HG03095 (cell line): ENCODE measurements at regions not wholly inside any gene's neighbourhood (a gene's known extent, or its start where the extent isn't known, plus 50 kb on each side); places are given as distances from the start of the nearest gene placed in this dataset.

ENCODE experiments used
- ATAC-seq: cut with Tn5 transposase; IDR thresholded peaks from one replicate; pipeline ENCODE4 v1.9.1; 2021; ENCODE audit warnings: moderate library complexity; ENCODE audit not compliant: unreplicated experiment

- ATAC-seq, result no peak
Measured at GRCh38 chr3:127405791-127406190, 117.9 kb upstream of the PRR20G start.

GRCh38 chr3:127405010-127405598, 117.3 kb upstream of the PRR20G start:
- no peak for ATAC-seq

- ATAC-seq, result no peak
Measured at GRCh38 chr3:127404221-127405009, 116.6 kb upstream of the PRR20G start.

- ATAC-seq, result no peak
Measured at GRCh38 chr3:127403795-127404194, 115.9 kb upstream of the PRR20G start.

GRCh38 chr3:127399154-127399553, 111.3 kb upstream of the PRR20G start:
- no peak for ATAC-seq

GRCh38 chr3:127396473-127396872, 108.6 kb upstream of the PRR20G start:
- ATAC-seq, result no peak

GRCh38 chr3:127395663-127396355, 108.0 kb upstream of the PRR20G start:
- ATAC-seq, result no peak

- ATAC-seq, result no peak
Measured at GRCh38 chr3:127394984-127395662, 107.3 kb upstream of the PRR20G start.

GRCh38 chr3:127394031-127394430, 106.2 kb upstream of the PRR20G start:
- ATAC-seq, result no peak

GRCh38 chr3:127393131-127393820, 105.4 kb upstream of the PRR20G start:
- no peak for ATAC-seq

- no peak for ATAC-seq
Measured at GRCh38 chr3:127392156-127392490, 104.3 kb upstream of the PRR20G start.

GRCh38 chr3:127391436-127392155, 103.8 kb upstream of the PRR20G start:
- ATAC-seq, result no peak

- no peak for ATAC-seq
Measured at GRCh38 chr3:127390365-127391025, 102.6 kb upstream of the PRR20G start.

GRCh38 chr3:127389913-127390312, 102.1 kb upstream of the PRR20G start:
- no peak for ATAC-seq

GRCh38 chr3:127389420-127389819, 101.6 kb upstream of the PRR20G start:
- no peak for ATAC-seq

GRCh38 chr3:127388427-127388826, 100.6 kb upstream of the PRR20G start:
- no peak for ATAC-seq

- ATAC-seq, result no peak
Measured at GRCh38 chr3:127387556-127388153, 99.8 kb upstream of the PRR20G start.

- no peak for ATAC-seq
Measured at GRCh38 chr3:127387119-127387518, 99.3 kb upstream of the PRR20G start.

GRCh38 chr3:127386490-127386889, 98.6 kb upstream of the PRR20G start:
- ATAC-seq, result no peak

GRCh38 chr3:127385540-127385870, 97.7 kb upstream of the PRR20G start:
- ATAC-seq, result no peak
